ENCODE measurements at regions not wholly inside any gene's neighbourhood (a gene's known extent, or its start where the extent isn't known, plus 50 kb on each side); places are given as distances from the start of the nearest gene placed in this dataset.
"Not testable (repeated sequence)": the region's sequence is repeated elsewhere in the genome, so short reads cannot be mapped to it uniquely, and the experiment has no call there.

GRCh38 chr11:90423378-90423777 lies 200.5 kb upstream of the CHORDC1 start:
- DNase-seq (no peak), ATAC-seq (no peak)
- no peaks in the 10 kb centered on the region for H3K9me3 ChIP-seq (ENCODE audit: control insufficient read depth, insufficient read depth, low read length)
- no peak overlapping the region for H3K4me3 ChIP-seq (ENCODE audit: low read length)
- Mint-ChIP-seq H3K4me1 (peaks cover 0 to 4% of the 10 kb centered on the region in 2 donors), H3K4me3 (no peak overlapping the region), H3K27me3 (ENCODE audit: low read depth in 2 of 2) (no peaks in the 10 kb centered on the region), H3K27ac (no peak overlapping the region), H3K9me3 (peaks cover 3 to 10% of the 10 kb centered on the region in 2 donors), H3K36me3 (no peaks in the 10 kb centered on the region)
- no peak for TF ChIP-seq CTCF (IDR thresholded peaks at IDR 0.05)
- 63% methylated on average over 1 of the region's 1 CpG for WGBS (ENCODE audit: insufficient coverage)
- no peaks in the 10 kb centered on the region for H3K27me3 ChIP-seq (ENCODE audit: control insufficient read depth, insufficient read depth, low read length)
- H3K36me3 ChIP-seq (ENCODE audit: control insufficient read depth, insufficient read depth, low read length) = no peaks in the 10 kb centered on the region
- intact Hi-C loops (cut with micrococcal nuclease) = no loop called here
- H3K4me1 ChIP-seq (ENCODE audit: control insufficient read depth, insufficient read depth, low read length) = no peaks in the 10 kb centered on the region
- H3K27ac ChIP-seq (ENCODE audit: low read length) = no peak overlapping the region

DNA sequence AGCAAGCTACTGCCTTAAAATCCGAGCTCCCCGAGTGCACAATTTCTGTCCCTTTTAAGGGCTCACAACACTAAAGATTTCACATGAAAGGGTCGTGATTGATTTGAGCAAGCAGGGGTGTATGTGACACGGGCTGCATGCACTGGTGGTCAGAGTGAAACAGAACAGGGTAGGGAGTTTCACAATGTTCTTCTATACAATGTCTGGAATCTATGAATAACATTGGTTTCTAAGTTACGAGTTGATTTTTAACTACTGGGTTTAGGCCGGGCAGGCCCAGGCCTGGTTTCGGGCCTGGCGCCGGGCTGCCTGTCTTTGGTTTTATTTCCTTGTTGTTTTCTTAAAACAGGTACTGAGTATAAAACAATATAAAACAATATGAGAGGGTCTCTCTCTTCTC lies 199.9 kb upstream of the CHORDC1 start:
- H3K27ac ChIP-seq (ENCODE audit: low read length); H3K27ac Mint-ChIP-seq; H3K4me1 ChIP-seq (ENCODE audit: control insufficient read depth, insufficient read depth, low read length); intact Hi-C loops (cut with micrococcal nuclease); H3K4me3 ChIP-seq (ENCODE audit: low read length); DNase-seq; ATAC-seq; H3K9me3 ChIP-seq (ENCODE audit: control insufficient read depth, insufficient read depth, low read length); H3K27me3 Mint-ChIP-seq (ENCODE audit: low read depth in 2 of 2); H3K27me3 ChIP-seq (ENCODE audit: control insufficient read depth, insufficient read depth, low read length); H3K36me3 Mint-ChIP-seq; H3K4me1 Mint-ChIP-seq; H3K36me3 ChIP-seq (ENCODE audit: control insufficient read depth, insufficient read depth, low read length); H3K4me3 Mint-ChIP-seq: not testable (repeated sequence)
- H3K9me3 Mint-ChIP-seq = peaks cover 3 to 10% of the 10 kb centered on the region in 2 donors
- WGBS (ENCODE audit: insufficient coverage) = 75% methylated on average over 7 of the region's 9 CpGs

- ATAC-seq (no peak), DNase-seq (no peak)
- Histone ChIP-seq H3K27ac (ENCODE audit: low read length) (no peak overlapping the region), H3K4me1 (ENCODE audit: control insufficient read depth, insufficient read depth, low read length) (no peaks in the 10 kb centered on the region), H3K4me3 (ENCODE audit: low read length) (no peak overlapping the region), H3K9me3 (ENCODE audit: control insufficient read depth, insufficient read depth, low read length) (no peaks in the 10 kb centered on the region), H3K27me3 (ENCODE audit: control insufficient read depth, insufficient read depth, low read length) (no peaks in the 10 kb centered on the region), H3K36me3 (ENCODE audit: control insufficient read depth, insufficient read depth, low read length) (no peaks in the 10 kb centered on the region)
- no peaks in the 10 kb centered on the region for H3K4me1 Mint-ChIP-seq
- intact Hi-C loops (cut with micrococcal nuclease) = no loop called here
- H3K4me3 Mint-ChIP-seq = no peak overlapping the region
- H3K27me3 Mint-ChIP-seq (ENCODE audit: low read depth in 2 of 2) = no peaks in the 10 kb centered on the region
- H3K36me3 Mint-ChIP-seq = no peaks in the 10 kb centered on the region
- no peak for TF ChIP-seq CTCF (IDR thresholded peaks at IDR 0.05)
- 92% methylated on average over 2 of the region's 2 CpGs for WGBS (ENCODE audit: insufficient coverage)
- no peak overlapping the region for H3K27ac Mint-ChIP-seq
- peaks cover 2 to 10% of the 10 kb centered on the region in 2 donors for H3K9me3 Mint-ChIP-seq
These were observed 191.4 kb upstream of the CHORDC1 start for GRCh38 chr11:90414221-90414620.

GRCh38 chr11:90407350-90407749 lies 184.5 kb upstream of the CHORDC1 start:
- Mint-ChIP-seq H3K9me3 (peaks cover 6 to 16% of the 10 kb centered on the region in 2 donors), H3K36me3 (no peaks in the 10 kb centered on the region), H3K4me3 (no peak overlapping the region), H3K27ac (no peak overlapping the region), H3K4me1 (no peaks in the 10 kb centered on the region), H3K27me3 (ENCODE audit: low read depth in 2 of 2) (no peaks in the 10 kb centered on the region)
- no peak for TF ChIP-seq CTCF (IDR thresholded peaks at IDR 0.05)
- intact Hi-C loops (cut with micrococcal nuclease) = no loop called here
- H3K27ac ChIP-seq (ENCODE audit: low read length) = no peak overlapping the region
- H3K4me3 ChIP-seq (ENCODE audit: low read length) = no peak overlapping the region
- no peak for ATAC-seq
- H3K36me3 ChIP-seq (ENCODE audit: control insufficient read depth, insufficient read depth, low read length) = no peaks in the 10 kb centered on the region
- H3K9me3 ChIP-seq (ENCODE audit: control insufficient read depth, insufficient read depth, low read length) = no peaks in the 10 kb centered on the region
- H3K4me1 ChIP-seq (ENCODE audit: control insufficient read depth, insufficient read depth, low read length) = no peaks in the 10 kb centered on the region
- DNase-seq = no peak
- H3K27me3 ChIP-seq (ENCODE audit: control insufficient read depth, insufficient read depth, low read length) = no peaks in the 10 kb centered on the region

All from natural killer cell (primary cell).